HG03280 (cell line): ENCODE measurements at regions not wholly inside any gene's neighbourhood (a gene's known extent, or its start where the extent isn't known, plus 50 kb on each side); places are given as distances from the start of the nearest gene placed in this dataset.

Experiments used
- ATAC-seq: cut with Tn5 transposase; IDR thresholded peaks from one replicate; pipeline ENCODE4 v1.9.1; 2021; ENCODE audit warnings: mild to moderate bottlenecking, moderate library complexity; ENCODE audit not compliant: unreplicated experiment

GRCh38 chr2:12300019-12300602 lies 416.6 kb upstream of the TRIB2 start:
- no peak for ATAC-seq

GRCh38 chr2:12300927-12301326 lies 415.8 kb upstream of the TRIB2 start:
- no peak for ATAC-seq

- no peak for ATAC-seq
These were observed 414.6 kb upstream of the TRIB2 start for GRCh38 chr2:12302140-12302539.

- ATAC-seq: no peak
These were observed 414.0 kb upstream of the TRIB2 start for GRCh38 chr2:12302691-12303090.

- ATAC-seq: no peak
These were observed 413.3 kb upstream of the TRIB2 start for GRCh38 chr2:12303181-12304030.

GRCh38 chr2:12304564-12305171 lies 412.1 kb upstream of the TRIB2 start:
- ATAC-seq: no peak

- ATAC-seq: no peak
These were observed 410.8 kb upstream of the TRIB2 start for GRCh38 chr2:12305931-12306330.

- ATAC-seq: no peak
These were observed 406.3 kb upstream of the TRIB2 start for GRCh38 chr2:12310399-12310798.

GRCh38 chr2:12313445-12314126 lies 403.1 kb upstream of the TRIB2 start:
- no peak for ATAC-seq

- ATAC-seq: no peak
These were observed 402.5 kb upstream of the TRIB2 start for GRCh38 chr2:12314127-12314760.

- no peak for ATAC-seq
These were observed 401.5 kb upstream of the TRIB2 start for GRCh38 chr2:12315224-12315623.

- no peak for ATAC-seq
These were observed 400.3 kb upstream of the TRIB2 start for GRCh38 chr2:12316476-12316875.

- no peak for ATAC-seq
These were observed 399.4 kb upstream of the TRIB2 start for GRCh38 chr2:12317286-12317685.

- ATAC-seq: no peak
These were observed 398.8 kb upstream of the TRIB2 start for GRCh38 chr2:12317814-12318426.

GRCh38 chr2:12318427-12319057 lies 398.2 kb upstream of the TRIB2 start:
- ATAC-seq: no peak

- ATAC-seq: no peak
These were observed 396.6 kb upstream of the TRIB2 start for GRCh38 chr2:12320027-12320734.

- no peak for ATAC-seq
These were observed 395.6 kb upstream of the TRIB2 start for GRCh38 chr2:12320991-12321641.

- no peak for ATAC-seq
These were observed 394.9 kb upstream of the TRIB2 start for GRCh38 chr2:12321886-12322285.

- ATAC-seq: no peak
These were observed 390.9 kb upstream of the TRIB2 start for GRCh38 chr2:12325806-12326205.
